ENCODE measurements at regions not wholly inside any gene's neighbourhood (a gene's known extent, or its start where the extent isn't known, plus 50 kb on each side); places are given as distances from the start of the nearest gene placed in this dataset.

DNA sequence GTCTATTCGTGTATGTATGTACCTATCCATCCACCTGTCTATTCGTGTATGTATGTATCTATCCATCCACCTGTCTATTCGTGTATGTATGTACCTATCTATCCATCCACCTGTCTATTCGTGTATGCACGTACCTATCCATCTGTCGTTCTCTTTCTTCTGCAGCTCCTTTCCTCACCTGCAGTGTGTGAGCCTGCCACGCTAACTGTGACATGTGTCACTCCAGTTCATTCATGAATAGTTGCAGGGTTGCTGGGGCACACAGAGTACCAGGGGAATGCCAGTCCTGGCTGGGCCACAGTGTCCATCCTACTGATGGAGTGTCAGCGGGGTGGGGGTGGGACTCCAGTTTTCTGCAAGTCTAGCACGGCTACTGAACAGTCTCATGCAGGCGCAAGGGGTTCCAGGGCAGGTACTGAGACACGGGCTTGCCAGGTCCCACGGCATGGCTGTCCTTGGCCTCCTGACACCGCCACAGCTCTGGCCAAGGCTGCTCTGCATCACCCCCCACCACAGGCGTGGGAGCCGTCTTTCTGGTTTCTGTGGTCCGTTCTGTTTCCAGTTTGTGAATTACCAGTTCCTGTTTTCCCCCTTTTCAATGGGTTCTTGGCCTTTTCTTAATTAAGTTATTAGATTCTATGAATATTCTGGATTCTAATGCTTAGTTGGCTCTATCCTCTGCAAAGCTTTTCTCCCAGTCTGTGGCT lies 88.8 kb upstream of the CLDN5 start:
- no peak for TF ChIP-seq POLR2A (IDR thresholded peaks at IDR 0.05)
- TF ChIP-seq, protein P1, sequence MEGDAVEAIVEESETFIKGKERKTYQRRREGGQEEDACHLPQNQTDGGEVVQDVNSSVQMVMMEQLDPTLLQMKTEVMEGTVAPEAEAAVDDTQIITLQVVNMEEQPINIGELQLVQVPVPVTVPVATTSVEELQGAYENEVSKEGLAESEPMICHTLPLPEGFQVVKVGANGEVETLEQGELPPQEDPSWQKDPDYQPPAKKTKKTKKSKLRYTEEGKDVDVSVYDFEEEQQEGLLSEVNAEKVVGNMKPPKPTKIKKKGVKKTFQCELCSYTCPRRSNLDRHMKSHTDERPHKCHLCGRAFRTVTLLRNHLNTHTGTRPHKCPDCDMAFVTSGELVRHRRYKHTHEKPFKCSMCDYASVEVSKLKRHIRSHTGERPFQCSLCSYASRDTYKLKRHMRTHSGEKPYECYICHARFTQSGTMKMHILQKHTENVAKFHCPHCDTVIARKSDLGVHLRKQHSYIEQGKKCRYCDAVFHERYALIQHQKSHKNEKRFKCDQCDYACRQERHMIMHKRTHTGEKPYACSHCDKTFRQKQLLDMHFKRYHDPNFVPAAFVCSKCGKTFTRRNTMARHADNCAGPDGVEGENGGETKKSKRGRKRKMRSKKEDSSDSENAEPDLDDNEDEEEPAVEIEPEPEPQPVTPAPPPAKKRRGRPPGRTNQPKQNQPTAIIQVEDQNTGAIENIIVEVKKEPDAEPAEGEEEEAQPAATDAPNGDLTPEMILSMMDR (IDR thresholded peaks at IDR 0.05): no peak
- H3K4me1 ChIP-seq: no peaks in the 10 kb centered on the region
- DNase-seq (no peak), ATAC-seq (no peak)
- 76 to 82% (median 80%) methylated on average over 15 to 16 of the region's 16 CpGs for WGBS, 4 donors
- H3K27ac ChIP-seq: no peak overlapping the region
- H3K9me3 ChIP-seq: no peaks in the 10 kb centered on the region
- peaks cover 0 to 4% (median 0%) of the 10 kb centered on the region in 9 donors for H3K27me3 ChIP-seq
- intact Hi-C loops (cut with DNase I): loop anchor here in 1 of 10 donors (10.0 kb wide), 1 partner anchor 48 kb away; no protein-coding TSS in a partner anchor
- no peaks in the 10 kb centered on the region for H3K36me3 ChIP-seq
- no peak overlapping the region for H3K4me3 ChIP-seq

DNA sequence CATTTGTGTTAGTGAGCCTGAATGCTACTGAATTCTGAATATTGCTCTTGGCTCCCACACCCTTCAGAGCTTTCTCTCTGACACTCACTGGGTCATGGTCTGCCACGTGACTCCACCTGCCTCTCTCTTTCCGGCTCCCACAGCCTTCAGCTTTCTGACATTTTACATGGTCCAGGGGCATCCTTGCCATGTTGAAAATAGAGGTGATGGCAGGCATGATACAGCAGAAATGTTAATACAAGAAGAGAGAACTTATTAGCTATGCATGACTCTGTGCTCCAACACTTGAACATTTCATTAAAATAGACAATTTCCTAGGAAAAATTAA lies 90.3 kb upstream of the CLDN5 start:
- H3K27me3 ChIP-seq: no peaks in the 10 kb centered on the region

DNA sequence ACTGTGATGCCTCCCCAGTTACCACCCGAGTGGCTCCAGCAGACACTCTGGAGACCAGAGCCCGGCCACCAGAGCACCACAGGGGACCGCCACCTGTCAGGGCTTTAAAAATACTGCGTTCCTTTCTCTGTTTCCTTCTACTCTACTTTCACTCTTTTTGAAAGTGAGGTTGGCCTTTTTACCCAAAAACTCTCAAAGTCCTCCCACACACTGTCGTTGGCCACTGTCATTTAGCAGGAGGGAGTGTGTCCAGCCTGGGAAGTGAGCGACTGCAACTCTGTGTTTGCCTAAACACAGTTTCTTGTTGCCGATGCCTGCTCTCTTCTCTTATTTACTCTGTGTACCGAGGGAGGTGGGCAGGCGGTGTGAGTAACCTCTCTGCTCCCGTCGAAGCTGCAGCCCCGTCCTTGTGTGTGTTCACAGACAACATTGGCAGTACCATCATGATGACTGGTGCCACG lies 90.8 kb upstream of the CLDN5 start:
- TF ChIP-seq, protein P1 (IDR thresholded peaks at IDR 0.05): no peak
- TF ChIP-seq POLR2A (IDR thresholded peaks at IDR 0.05): no peak
- no peaks in the 10 kb centered on the region for H3K9me3 ChIP-seq
- no peak overlapping the region for H3K27ac ChIP-seq
- DNase-seq: no peak
- intact Hi-C loops (cut with DNase I): loop anchor here in 2 of 10 donors (5.0 to 10.0 kb wide), 2 partner anchors 48 to 50 kb away; no protein-coding TSS in a partner anchor
- no peak overlapping the region for H3K4me3 ChIP-seq
- no peaks in the 10 kb centered on the region for H3K27me3 ChIP-seq
- no peak for ATAC-seq
- no peaks in the 10 kb centered on the region for H3K36me3 ChIP-seq
- no peaks in the 10 kb centered on the region for H3K4me1 ChIP-seq
- 73 to 80% (median 78%) methylated on average over 13 of the region's 13 CpGs for WGBS, 4 donors

More for the DNA sequence above, 90.3 kb upstream of the CLDN5 start:
- no peaks in the 10 kb centered on the region for H3K9me3 ChIP-seq
- intact Hi-C loops (cut with DNase I): loop anchor here in 1 of 10 donors (10.0 kb wide), 1 partner anchor 50 kb away; no protein-coding TSS in a partner anchor
- H3K36me3 ChIP-seq: no peaks in the 10 kb centered on the region
- H3K27ac ChIP-seq: no peak overlapping the region
- no peak for TF ChIP-seq POLR2A (IDR thresholded peaks at IDR 0.05)
- TF ChIP-seq, protein P1 (IDR thresholded peaks at IDR 0.05): no peak
- 64 to 79% (median 66%) methylated on average over 2 of the region's 2 CpGs for WGBS, 4 donors
- DNase-seq (no peak), ATAC-seq (no peak)
- H3K4me3 ChIP-seq: no peak overlapping the region
- H3K4me1 ChIP-seq: no peaks in the 10 kb centered on the region

DNA sequence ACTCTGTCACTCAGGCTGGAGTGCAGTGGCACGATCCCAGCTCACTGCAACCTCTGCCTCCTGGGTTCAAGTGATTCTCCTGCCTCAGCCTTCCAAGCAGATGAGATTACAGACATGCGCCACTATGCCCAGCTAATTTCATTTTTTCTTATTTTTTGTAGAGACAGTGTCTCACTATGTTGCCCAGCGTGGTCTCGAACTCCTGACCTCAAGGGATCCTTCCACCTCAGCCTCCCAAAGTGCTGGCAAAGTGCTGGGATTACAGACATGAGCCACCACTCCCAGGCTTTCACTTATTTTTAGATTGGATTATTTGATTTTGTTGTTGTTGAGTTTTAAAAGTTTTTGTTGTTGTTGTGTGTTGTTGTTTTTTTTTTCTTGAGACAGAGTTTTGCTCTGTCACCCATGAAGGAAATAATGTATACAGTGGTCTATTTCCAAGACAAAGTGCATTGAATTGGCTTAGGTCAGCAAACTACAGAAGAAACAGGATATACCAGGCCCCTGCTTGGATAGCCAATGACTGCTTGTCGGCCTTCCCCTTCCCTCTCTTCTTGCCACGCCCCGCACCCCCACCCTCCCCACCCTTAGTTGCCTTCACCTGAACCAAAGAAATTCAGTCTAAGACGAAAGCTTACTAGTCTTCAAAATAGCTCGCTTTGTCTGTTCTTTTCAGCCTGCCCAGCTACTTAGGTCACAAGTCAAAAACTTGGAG lies 91.8 kb upstream of the CLDN5 start:
- no peak for ATAC-seq
- no peak overlapping the region for H3K4me3 ChIP-seq
- H3K27ac ChIP-seq: no peak overlapping the region
- H3K36me3 ChIP-seq: no peaks in the 10 kb centered on the region
- 88 to 93% (median 89%) methylated on average over 9 of the region's 9 CpGs for WGBS, 4 donors
- no peaks in the 10 kb centered on the region for H3K27me3 ChIP-seq
- TF ChIP-seq, protein P1 (IDR thresholded peaks at IDR 0.05): no peak
- H3K9me3 ChIP-seq: no peaks in the 10 kb centered on the region
- H3K4me1 ChIP-seq: peaks cover 0 to 6% (median 2%) of the 10 kb centered on the region in 12 donors
- DNase-seq: no peak
- intact Hi-C loops (cut with DNase I): loop anchor here in 2 of 10 donors (5.0 to 10.0 kb wide), 2 partner anchors 49 to 51 kb away; no protein-coding TSS in a partner anchor
